Ecto neural progenitor cell (in vitro differentiated cells): ENCODE measurements at regions not wholly inside any gene's neighbourhood (a gene's known extent, or its start where the extent isn't known, plus 50 kb on each side); places are given as distances from the start of the nearest gene placed in this dataset.

Experiments used
- DNase-seq: peaks from one replicate; pipeline ENCODE4 v3.0.0-alpha.2; 2018; ENCODE audit warnings: low spot score

- DNase-seq: no peak
Observed at GRCh38 chr7:35339811-35340210, 85.9 kb upstream of the TBX20 start.

GRCh38 chr7:35336444-35336843 is 82.5 kb upstream of the TBX20 start:
- no peak for DNase-seq

GRCh38 chr7:35334506-35334905 is 80.6 kb upstream of the TBX20 start:
- DNase-seq: no peak

- DNase-seq: no peak
Observed at GRCh38 chr7:35333265-35333664, 79.4 kb upstream of the TBX20 start.

GRCh38 chr7:35331730-35332678 is 78.1 kb upstream of the TBX20 start:
- no peak for DNase-seq

GRCh38 chr7:35329026-35329425 is 75.1 kb upstream of the TBX20 start:
- no peak for DNase-seq

- DNase-seq: no peak
Observed at GRCh38 chr7:35319606-35320005, 65.7 kb upstream of the TBX20 start.

GRCh38 chr7:35316549-35316948 is 62.6 kb upstream of the TBX20 start:
- DNase-seq: no peak

GRCh38 chr7:35315517-35315916 is 61.6 kb upstream of the TBX20 start:
- DNase-seq: no peak

GRCh38 chr7:35314354-35314753 is 60.5 kb upstream of the TBX20 start:
- DNase-seq: no peak

- no peak for DNase-seq
Observed at GRCh38 chr7:35313575-35313974, 59.7 kb upstream of the TBX20 start.
